Rectal smooth muscle tissue (tissue), 1 donor: ENCODE measurements at regions not wholly inside any gene's neighbourhood (a gene's known extent, or its start where the extent isn't known, plus 50 kb on each side); places are given as distances from the start of the nearest gene placed in this dataset.

Experiments
- H3K27ac ChIP-seq: one replicate; pipeline ENCODE4 v1.7.0; 2013; ENCODE audit warnings: low read depth, low read length, inconsistent platforms
- H3K27me3 ChIP-seq: one replicate; pipeline ENCODE4 v1.7.0; 2013; ENCODE audit warnings: low read length; ENCODE audit not compliant: control insufficient read depth, insufficient read depth
- H3K36me3 ChIP-seq: one replicate; pipeline ENCODE4 v1.7.0; 2013; ENCODE audit warnings: low read length; ENCODE audit not compliant: control insufficient read depth, insufficient read depth
- H3K4me1 ChIP-seq: one replicate; pipeline ENCODE4 v1.7.0; 2013; ENCODE audit warnings: low read length; ENCODE audit not compliant: control insufficient read depth, insufficient read depth
- H3K4me3 ChIP-seq: one replicate; pipeline ENCODE4 v1.7.0; 2013; ENCODE audit warnings: low read length
- H3K9ac ChIP-seq: one replicate; pipeline ENCODE4 v1.7.0; 2013; ENCODE audit warnings: low read length

GRCh38 chr16:5736209-5736930 lies 638.8 kb upstream of the EEF2KMT start:
- no peaks in the 10 kb centered on the region for H3K4me1 ChIP-seq
- H3K9ac ChIP-seq, result no peak overlapping the region
- H3K27ac ChIP-seq, result no peak overlapping the region
- H3K4me3 ChIP-seq, result no peak overlapping the region
- no peaks in the 10 kb centered on the region for H3K36me3 ChIP-seq
- H3K27me3 ChIP-seq, result no peaks in the 10 kb centered on the region

- H3K4me1 ChIP-seq, result no peaks in the 10 kb centered on the region
- H3K27me3 ChIP-seq, result no peaks in the 10 kb centered on the region
- H3K9ac ChIP-seq, result no peak overlapping the region
- H3K4me3 ChIP-seq, result no peak overlapping the region
- H3K36me3 ChIP-seq, result no peaks in the 10 kb centered on the region
- H3K27ac ChIP-seq, result no peak overlapping the region
Observed at GRCh38 chr16:5735444-5735843, 637.8 kb upstream of the EEF2KMT start.

- Histone ChIP-seq H3K4me1 (no peaks in the 10 kb centered on the region), H3K36me3 (no peaks in the 10 kb centered on the region), H3K27ac (no peak overlapping the region), H3K9ac (no peak overlapping the region), H3K27me3 (no peaks in the 10 kb centered on the region), H3K4me3 (no peak overlapping the region)
Observed at GRCh38 chr16:5730783-5731182, 633.2 kb upstream of the EEF2KMT start.

- no peak overlapping the region for H3K9ac ChIP-seq
- H3K27me3 ChIP-seq, result no peaks in the 10 kb centered on the region
- no peaks in the 10 kb centered on the region for H3K4me1 ChIP-seq
- H3K36me3 ChIP-seq, result no peaks in the 10 kb centered on the region
- H3K4me3 ChIP-seq, result no peak overlapping the region
- no peak overlapping the region for H3K27ac ChIP-seq
Observed at GRCh38 chr16:5722116-5722619, 624.6 kb upstream of the EEF2KMT start.

- Histone ChIP-seq H3K4me1 (no peaks in the 10 kb centered on the region), H3K4me3 (no peak overlapping the region), H3K27ac (no peak overlapping the region), H3K9ac (no peak overlapping the region), H3K27me3 (no peaks in the 10 kb centered on the region), H3K36me3 (no peaks in the 10 kb centered on the region)
Observed at GRCh38 chr16:5715155-5715554, 617.6 kb upstream of the EEF2KMT start.

GRCh38 chr16:5709889-5710288 lies 612.3 kb upstream of the EEF2KMT start:
- H3K4me1 ChIP-seq, result no peaks in the 10 kb centered on the region
- no peak overlapping the region for H3K27ac ChIP-seq
- H3K36me3 ChIP-seq, result no peaks in the 10 kb centered on the region
- no peak overlapping the region for H3K9ac ChIP-seq
- no peaks in the 10 kb centered on the region for H3K27me3 ChIP-seq
- H3K4me3 ChIP-seq, result no peak overlapping the region

- Histone ChIP-seq H3K4me1 (no peaks in the 10 kb centered on the region), H3K9ac (no peak overlapping the region), H3K27ac (no peak overlapping the region), H3K36me3 (no peaks in the 10 kb centered on the region), H3K4me3 (no peak overlapping the region), H3K27me3 (no peaks in the 10 kb centered on the region)
Observed at GRCh38 chr16:5706211-5706610, 608.6 kb upstream of the EEF2KMT start.

GRCh38 chr16:5704271-5704670 lies 606.7 kb upstream of the EEF2KMT start:
- Histone ChIP-seq H3K4me3 (no peak overlapping the region), H3K9ac (no peak overlapping the region), H3K27me3 (no peaks in the 10 kb centered on the region), H3K4me1 (no peaks in the 10 kb centered on the region), H3K27ac (no peak overlapping the region), H3K36me3 (no peaks in the 10 kb centered on the region)

- no peak overlapping the region for H3K4me3 ChIP-seq
- no peaks in the 10 kb centered on the region for H3K27me3 ChIP-seq
- no peaks in the 10 kb centered on the region for H3K36me3 ChIP-seq
- no peak overlapping the region for H3K27ac ChIP-seq
- H3K4me1 ChIP-seq, result no peaks in the 10 kb centered on the region
- no peak overlapping the region for H3K9ac ChIP-seq
Observed at GRCh38 chr16:5693426-5693825, 595.8 kb upstream of the EEF2KMT start.

GRCh38 chr16:5681966-5682365 lies 584.4 kb upstream of the EEF2KMT start:
- no peak overlapping the region for H3K27ac ChIP-seq
- H3K27me3 ChIP-seq, result no peaks in the 10 kb centered on the region
- H3K4me3 ChIP-seq, result no peak overlapping the region
- no peaks in the 10 kb centered on the region for H3K36me3 ChIP-seq
- H3K4me1 ChIP-seq, result no peaks in the 10 kb centered on the region
- no peak overlapping the region for H3K9ac ChIP-seq

- Histone ChIP-seq H3K9ac (no peak overlapping the region), H3K27me3 (no peaks in the 10 kb centered on the region)
Observed at GRCh38 chr16:5678371-5678770, 580.8 kb upstream of the EEF2KMT start.

GRCh38 chr16:5671421-5671820 lies 573.8 kb upstream of the EEF2KMT start:
- Histone ChIP-seq H3K36me3 (no peaks in the 10 kb centered on the region), H3K9ac (no peak overlapping the region), H3K4me3 (no peak overlapping the region), H3K27ac (no peak overlapping the region), H3K4me1 (no peaks in the 10 kb centered on the region), H3K27me3 (no peaks in the 10 kb centered on the region)

More at GRCh38 chr16:5678371-5678770, 580.8 kb upstream of the EEF2KMT start:
- Histone ChIP-seq H3K36me3 (no peaks in the 10 kb centered on the region), H3K4me1 (no peaks in the 10 kb centered on the region), H3K27ac (no peak overlapping the region), H3K4me3 (no peak overlapping the region)

- H3K4me1 ChIP-seq, result no peaks in the 10 kb centered on the region
- H3K9ac ChIP-seq, result no peak overlapping the region
- no peaks in the 10 kb centered on the region for H3K27me3 ChIP-seq
- no peaks in the 10 kb centered on the region for H3K36me3 ChIP-seq
- no peak overlapping the region for H3K27ac ChIP-seq
- no peak overlapping the region for H3K4me3 ChIP-seq
Observed at GRCh38 chr16:5670198-5670597, 572.6 kb upstream of the EEF2KMT start.
